GM12878 (cell line): ENCODE measurements at regions not wholly inside any gene's neighbourhood (a gene's known extent, or its start where the extent isn't known, plus 50 kb on each side); places are given as distances from the start of the nearest gene placed in this dataset.

ENCODE experiments used
- ATAC-seq: fragments of 200-7000 bp; cut with Tn5 transposase; 3 replicates; pipeline ENCODE4 v1.9.1; 2020; ENCODE audit warnings: mild to moderate bottlenecking, moderate library complexity
- BruUV-seq: library from RNA; stranded (reverse); fragments of 400-500 nt; replicated peaks from 2 replicates; lab custom pipeline; 2021; lab: Mats Ljungman, UMichigan
- CTCF ChIA-PET: fragments of 300-600 bp; sonication (Branson Sonifier 250); formaldehyde crosslinking; extraction: SDS; loops from one replicate; lab custom pipeline; 2021; ENCODE audit warnings: inconsistent platforms; lab: Yijun Ruan, JAX
- POLR2A ChIA-PET: fragments of 350-600 bp; formaldehyde crosslinking; extraction: SDS; loops from one replicate; lab custom pipeline; 2021; ENCODE audit warnings: inconsistent platforms; lab: Charles Lee
- RAD21 ChIA-PET: fragments of 300-600 bp; sonication (Branson Sonifier 250); formaldehyde crosslinking; loops from one replicate; lab custom pipeline; 2023; ENCODE audit warnings: antibody characterized with exemption; ENCODE audit not compliant: unreplicated experiment; lab: Charles Lee
- SMC1A ChIA-PET: fragments of 300-600 bp; sonication (Branson Sonifier 250); formaldehyde crosslinking; loops from one replicate; lab custom pipeline; 2023; ENCODE audit not compliant: unreplicated experiment, uncharacterized antibody; lab: Charles Lee
- DNase-seq: peaks from one replicate; pipeline ENCODE4 v3.0.0-alpha.2; 2011; ENCODE audit warnings: low read depth, low spot score
- FAIRE-seq: peaks from 3 replicates; lab custom pipeline; 2011; peaks lifted over from hg19 to GRCh38; lab: Jason Lieb, UNC
- H2AFZ ChIP-seq: 2 replicates; pipeline ENCODE4 v1.6.0; 2011; ENCODE audit warnings: low read depth, low read length, control low read depth; ENCODE audit not compliant: control insufficient read depth
- H3K27ac ChIP-seq: 2 replicates; pipeline ENCODE4 v1.5.1; 2011; ENCODE audit warnings: control low read depth; ENCODE audit not compliant: control insufficient read depth, insufficient read depth
- H3K27me3 ChIP-seq, 2 experiments: replicated peaks in 1 of 2; 2 replicates each; pipeline versions ENCODE4 v1.6.0 to v1.6.1; 2011; ENCODE audit warnings: low read length in 1 of 2; ENCODE audit not compliant: control insufficient read depth in 2 of 2, insufficient read depth in 2 of 2
- H3K36me3 ChIP-seq, 2 experiments: 2 replicates each; pipeline ENCODE4 v1.5.1; 2011; ENCODE audit warnings: low read length in 1 of 2; ENCODE audit not compliant: control insufficient read depth in 2 of 2, insufficient read depth in 2 of 2
- H3K4me1 ChIP-seq: 2 replicates; pipeline ENCODE4 v1.6.1; 2011; ENCODE audit warnings: mild to moderate bottlenecking, low read length, moderate library complexity, mixed read lengths; ENCODE audit not compliant: control insufficient read depth, insufficient read depth
- H3K4me2 ChIP-seq: 2 replicates; pipeline ENCODE4 v1.6.0; 2011; ENCODE audit warnings: control low read depth; ENCODE audit not compliant: control insufficient read depth, insufficient read depth
- H3K4me3 ChIP-seq: fragments of 200-600 bp; sonication (generic); 2 replicates; pipeline ENCODE4 v1.5.1; 2016
- H3K79me2 ChIP-seq: 2 replicates; pipeline ENCODE4 v1.6.0; 2011; ENCODE audit warnings: low read length; ENCODE audit not compliant: control insufficient read depth, insufficient read depth
- H3K9ac ChIP-seq: 2 replicates; pipeline ENCODE4 v1.8.0; 2011; ENCODE audit warnings: low read length, control low read depth, mixed read lengths; ENCODE audit not compliant: control insufficient read depth, insufficient read depth
- H3K9me3 ChIP-seq: replicated peaks from 3 replicates; pipeline ENCODE4 v1.5.1; 2011; ENCODE audit warnings: mild to moderate bottlenecking, low read length; ENCODE audit not compliant: control insufficient read depth, insufficient read depth
- H4K20me1 ChIP-seq: 2 replicates; pipeline ENCODE4 v1.6.0; 2011; ENCODE audit not compliant: control insufficient read depth, insufficient read depth
- BRCA1 ChIP-seq: IDR thresholded peaks from 2 replicates; pipeline ENCODE4 v1.6.1; 2011; ENCODE audit warnings: low read depth, low read length, improper control_type of control experiment
- IRF4 ChIP-seq: IDR thresholded peaks from 2 replicates; pipeline ENCODE4 v1.6.1; 2011; ENCODE audit warnings: low read depth, low read length
- KLF5 ChIP-seq: fragments of 450-650 bp; IDR thresholded peaks from 2 replicates; pipeline ENCODE4 v1.6.1; 2014; ENCODE audit warnings: mild to moderate bottlenecking; ENCODE audit not compliant: partially characterized antibody
- RAD51 ChIP-seq: fragments of 450-650 bp; IDR thresholded peaks from 2 replicates; pipeline ENCODE4 v1.6.1; 2016; ENCODE audit warnings: moderate library complexity, mild to moderate bottlenecking, inconsistent platforms
- SMAD5 ChIP-seq: IDR thresholded peaks from 2 replicates; pipeline ENCODE4 v1.6.1; 2016; ENCODE audit warnings: antibody characterized with exemption, low read depth
- WGBS: methylation state at CpG from one replicate; pipeline ENCODE4 v1.1.6; 2016; ENCODE audit warnings: low lambda C conversion rate; ENCODE audit not compliant: insufficient replicate concordance, insufficient coverage; ENCODE audit errors: missing lambda C conversion rate; 5-methylcytosine and 5-hydroxymethylcytosine counted together
- in situ Hi-C: fragments of 300-500 bp; cut with MboI; formaldehyde crosslinking; loops from 9 replicates; pipeline ENCODE4 v1.14.3; 2018; ENCODE audit warnings: mixed read lengths
- intact Hi-C: fragments of 100-400 bp; cut with micrococcal nuclease; formaldehyde crosslinking; loops from one replicate; pipeline ENCODE4 v1.14.2; 2022; ENCODE audit not compliant: unreplicated experiment
- TF ChIP-seq, protein P1 (sequence below): fragments of 450-650 bp; IDR thresholded peaks from 2 replicates; pipeline ENCODE4 v1.6.1; 2016; ENCODE audit warnings: mild to moderate bottlenecking
- TF ChIP-seq, protein P2 (sequence below): fragments of 450-650 bp; formaldehyde crosslinking; IDR thresholded peaks from 2 replicates; pipeline ENCODE4 v1.5.0; 2022; ENCODE audit warnings: mild to moderate bottlenecking, missing genetic modification characterization
- TF ChIP-seq, protein P3 (sequence below), 3 experiments: IDR thresholded peaks in 2 of 3; conservative IDR thresholded peaks in 1 of 3; 2 replicates each; pipeline ENCODE4 v1.5.1; 2011; ENCODE audit warnings: low read depth in 3 of 3, low read length in 3 of 3, mild to moderate bottlenecking in 3 of 3, control low read depth in 2 of 3, moderate library complexity in 2 of 3, inconsistent platforms in 1 of 3, mixed read lengths in 1 of 3; ENCODE audit not compliant: control insufficient read depth in 2 of 3, insufficient read depth in 1 of 3; ENCODE audit errors: extremely low read depth in 1 of 3
- TF ChIP-seq, protein P4 (sequence below): fragments of 450-650 bp; conservative IDR thresholded peaks from 2 replicates; pipeline ENCODE4 v1.6.1; 2017; ENCODE audit warnings: mild to moderate bottlenecking, moderate library complexity
- TF ChIP-seq, protein P5 (sequence below): IDR thresholded peaks from 2 replicates; pipeline ENCODE4 v1.6.1; 2011; ENCODE audit warnings: borderline replicate concordance, low read depth, mild to moderate bottlenecking, moderate library complexity, mixed read lengths, low read length; ENCODE audit not compliant: insufficient read depth; ENCODE audit errors: extremely low read length

DNA sequence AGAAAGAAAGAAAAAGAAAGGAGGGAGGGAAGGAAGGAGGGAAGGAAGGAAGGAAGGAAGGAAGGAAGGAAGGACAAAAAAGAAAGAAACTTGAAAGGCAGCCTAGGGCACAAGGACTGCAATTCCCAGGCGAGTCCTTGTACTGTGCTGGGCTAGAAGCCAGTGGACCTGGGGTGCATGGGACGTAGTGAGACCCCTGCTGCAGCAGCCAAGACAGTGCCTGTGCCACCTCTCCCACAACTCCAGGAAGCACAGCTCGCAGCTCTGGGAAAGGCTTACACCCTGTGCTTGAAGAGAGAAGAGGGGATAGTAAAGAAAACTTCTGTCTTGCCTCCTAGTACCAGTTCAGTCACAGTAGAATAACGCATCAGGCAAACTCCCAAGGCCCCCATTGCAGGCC lies 227.9 kb upstream of the CDH7 start (continued):
- TF ChIP-seq, protein P1, sequence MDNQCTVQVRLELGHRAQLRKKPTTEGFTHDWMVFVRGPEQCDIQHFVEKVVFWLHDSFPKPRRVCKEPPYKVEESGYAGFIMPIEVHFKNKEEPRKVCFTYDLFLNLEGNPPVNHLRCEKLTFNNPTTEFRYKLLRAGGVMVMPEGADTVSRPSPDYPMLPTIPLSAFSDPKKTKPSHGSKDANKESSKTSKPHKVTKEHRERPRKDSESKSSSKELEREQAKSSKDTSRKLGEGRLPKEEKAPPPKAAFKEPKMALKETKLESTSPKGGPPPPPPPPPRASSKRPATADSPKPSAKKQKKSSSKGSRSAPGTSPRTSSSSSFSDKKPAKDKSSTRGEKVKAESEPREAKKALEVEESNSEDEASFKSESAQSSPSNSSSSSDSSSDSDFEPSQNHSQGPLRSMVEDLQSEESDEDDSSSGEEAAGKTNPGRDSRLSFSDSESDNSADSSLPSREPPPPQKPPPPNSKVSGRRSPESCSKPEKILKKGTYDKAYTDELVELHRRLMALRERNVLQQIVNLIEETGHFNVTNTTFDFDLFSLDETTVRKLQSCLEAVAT = no peak
- no peak for TF ChIP-seq RAD51
- TF ChIP-seq, protein P2, sequence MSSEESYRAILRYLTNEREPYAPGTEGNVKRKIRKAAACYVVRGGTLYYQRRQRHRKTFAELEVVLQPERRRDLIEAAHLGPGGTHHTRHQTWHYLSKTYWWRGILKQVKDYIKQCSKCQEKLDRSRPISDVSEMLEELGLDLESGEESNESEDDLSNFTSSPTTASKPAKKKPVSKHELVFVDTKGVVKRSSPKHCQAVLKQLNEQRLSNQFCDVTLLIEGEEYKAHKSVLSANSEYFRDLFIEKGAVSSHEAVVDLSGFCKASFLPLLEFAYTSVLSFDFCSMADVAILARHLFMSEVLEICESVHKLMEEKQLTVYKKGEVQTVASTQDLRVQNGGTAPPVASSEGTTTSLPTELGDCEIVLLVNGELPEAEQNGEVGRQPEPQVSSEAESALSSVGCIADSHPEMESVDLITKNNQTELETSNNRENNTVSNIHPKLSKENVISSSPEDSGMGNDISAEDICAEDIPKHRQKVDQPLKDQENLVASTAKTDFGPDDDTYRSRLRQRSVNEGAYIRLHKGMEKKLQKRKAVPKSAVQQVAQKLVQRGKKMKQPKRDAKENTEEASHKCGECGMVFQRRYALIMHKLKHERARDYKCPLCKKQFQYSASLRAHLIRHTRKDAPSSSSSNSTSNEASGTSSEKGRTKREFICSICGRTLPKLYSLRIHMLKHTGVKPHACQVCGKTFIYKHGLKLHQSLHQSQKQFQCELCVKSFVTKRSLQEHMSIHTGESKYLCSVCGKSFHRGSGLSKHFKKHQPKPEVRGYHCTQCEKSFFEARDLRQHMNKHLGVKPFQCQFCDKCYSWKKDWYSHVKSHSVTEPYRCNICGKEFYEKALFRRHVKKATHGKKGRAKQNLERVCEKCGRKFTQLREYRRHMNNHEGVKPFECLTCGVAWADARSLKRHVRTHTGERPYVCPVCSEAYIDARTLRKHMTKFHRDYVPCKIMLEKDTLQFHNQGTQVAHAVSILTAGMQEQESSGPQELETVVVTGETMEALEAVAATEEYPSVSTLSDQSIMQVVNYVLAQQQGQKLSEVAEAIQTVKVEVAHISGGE (CRISPR knock-in tag) = no peak
- TF ChIP-seq, protein P3, sequence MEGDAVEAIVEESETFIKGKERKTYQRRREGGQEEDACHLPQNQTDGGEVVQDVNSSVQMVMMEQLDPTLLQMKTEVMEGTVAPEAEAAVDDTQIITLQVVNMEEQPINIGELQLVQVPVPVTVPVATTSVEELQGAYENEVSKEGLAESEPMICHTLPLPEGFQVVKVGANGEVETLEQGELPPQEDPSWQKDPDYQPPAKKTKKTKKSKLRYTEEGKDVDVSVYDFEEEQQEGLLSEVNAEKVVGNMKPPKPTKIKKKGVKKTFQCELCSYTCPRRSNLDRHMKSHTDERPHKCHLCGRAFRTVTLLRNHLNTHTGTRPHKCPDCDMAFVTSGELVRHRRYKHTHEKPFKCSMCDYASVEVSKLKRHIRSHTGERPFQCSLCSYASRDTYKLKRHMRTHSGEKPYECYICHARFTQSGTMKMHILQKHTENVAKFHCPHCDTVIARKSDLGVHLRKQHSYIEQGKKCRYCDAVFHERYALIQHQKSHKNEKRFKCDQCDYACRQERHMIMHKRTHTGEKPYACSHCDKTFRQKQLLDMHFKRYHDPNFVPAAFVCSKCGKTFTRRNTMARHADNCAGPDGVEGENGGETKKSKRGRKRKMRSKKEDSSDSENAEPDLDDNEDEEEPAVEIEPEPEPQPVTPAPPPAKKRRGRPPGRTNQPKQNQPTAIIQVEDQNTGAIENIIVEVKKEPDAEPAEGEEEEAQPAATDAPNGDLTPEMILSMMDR (IDR thresholded peaks at IDR 0.05 in 2 of 3, conservative IDR thresholded peaks at IDR 0.05 in 1 of 3; ENCODE audit: control insufficient read depth in 2 of 3, extremely low read depth in 1 of 3, insufficient read depth in 1 of 3, low read depth in 3 of 3, low read length in 3 of 3) = no peak

DNA sequence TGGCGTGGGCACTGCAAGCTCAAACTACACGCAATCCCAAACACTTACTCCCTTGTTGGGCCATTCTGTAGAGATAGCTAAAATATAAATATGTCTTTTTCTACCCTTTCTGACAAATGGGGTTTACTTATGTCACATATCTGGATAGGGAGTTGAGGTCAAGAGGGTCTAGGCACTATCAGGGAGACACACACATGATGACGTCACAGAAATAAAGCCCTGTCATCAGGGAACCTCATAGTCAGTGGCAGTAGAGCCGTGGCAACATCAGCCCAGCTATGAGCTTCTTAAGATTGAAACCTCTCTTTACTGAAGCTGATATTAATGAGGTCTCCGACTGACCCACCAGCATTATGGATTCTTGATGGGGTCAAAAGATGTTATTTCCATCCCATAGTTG lies 234.6 kb upstream of the CDH7 start:
- no peak for DNase-seq
- H3K79me2 ChIP-seq = no peaks in the 10 kb centered on the region
- TF ChIP-seq, protein P4, sequence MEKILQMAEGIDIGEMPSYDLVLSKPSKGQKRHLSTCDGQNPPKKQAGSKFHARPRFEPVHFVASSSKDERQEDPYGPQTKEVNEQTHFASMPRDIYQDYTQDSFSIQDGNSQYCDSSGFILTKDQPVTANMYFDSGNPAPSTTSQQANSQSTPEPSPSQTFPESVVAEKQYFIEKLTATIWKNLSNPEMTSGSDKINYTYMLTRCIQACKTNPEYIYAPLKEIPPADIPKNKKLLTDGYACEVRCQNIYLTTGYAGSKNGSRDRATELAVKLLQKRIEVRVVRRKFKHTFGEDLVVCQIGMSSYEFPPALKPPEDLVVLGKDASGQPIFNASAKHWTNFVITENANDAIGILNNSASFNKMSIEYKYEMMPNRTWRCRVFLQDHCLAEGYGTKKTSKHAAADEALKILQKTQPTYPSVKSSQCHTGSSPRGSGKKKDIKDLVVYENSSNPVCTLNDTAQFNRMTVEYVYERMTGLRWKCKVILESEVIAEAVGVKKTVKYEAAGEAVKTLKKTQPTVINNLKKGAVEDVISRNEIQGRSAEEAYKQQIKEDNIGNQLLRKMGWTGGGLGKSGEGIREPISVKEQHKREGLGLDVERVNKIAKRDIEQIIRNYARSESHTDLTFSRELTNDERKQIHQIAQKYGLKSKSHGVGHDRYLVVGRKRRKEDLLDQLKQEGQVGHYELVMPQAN = no peak
- TF ChIP-seq SMAD5 (no peak), IRF4 (no peak), KLF5 (no peak), BRCA1 (no peak)
- TF ChIP-seq, protein P5, sequence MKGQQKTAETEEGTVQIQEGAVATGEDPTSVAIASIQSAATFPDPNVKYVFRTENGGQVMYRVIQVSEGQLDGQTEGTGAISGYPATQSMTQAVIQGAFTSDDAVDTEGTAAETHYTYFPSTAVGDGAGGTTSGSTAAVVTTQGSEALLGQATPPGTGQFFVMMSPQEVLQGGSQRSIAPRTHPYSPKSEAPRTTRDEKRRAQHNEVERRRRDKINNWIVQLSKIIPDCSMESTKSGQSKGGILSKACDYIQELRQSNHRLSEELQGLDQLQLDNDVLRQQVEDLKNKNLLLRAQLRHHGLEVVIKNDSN = no peak
- TF ChIP-seq, all 136 proteins: peak for 0
- ATAC-seq = no peak
- Histone ChIP-seq H3K4me3 (no peak overlapping the region), H3K9me3 (no peaks in the 10 kb centered on the region), H3K27ac (no peak overlapping the region), H3K4me1 (no peaks in the 10 kb centered on the region), H3K36me3 (no peaks in the 10 kb centered on the region), H3K4me2 (no peak overlapping the region), H4K20me1 (no peaks in the 10 kb centered on the region), H2AFZ (no peak overlapping the region), H3K27me3 (no peaks in the 10 kb centered on the region), H3K9ac (no peak overlapping the region)
- intact Hi-C loops (no loop called here), in situ Hi-C loops (no loop called here)
- CTCF ChIA-PET = no interaction called here
- SMC1A ChIA-PET = no interaction called here
- FAIRE-seq = no peak
- 4% methylated on average over 5 of the region's 5 CpGs for WGBS
- BruUV-seq = no TSS peak
- POLR2A ChIA-PET = no interaction called here
- RAD21 ChIA-PET = no interaction called here
